ENCODE measurements at regions not wholly inside any gene's neighbourhood (a gene's known extent, or its start where the extent isn't known, plus 50 kb on each side); places are given as distances from the start of the nearest gene placed in this dataset.
"Not testable (repeated sequence)": the region's sequence is repeated elsewhere in the genome, so short reads cannot be mapped to it uniquely, and the experiment has no call there.

DNA sequence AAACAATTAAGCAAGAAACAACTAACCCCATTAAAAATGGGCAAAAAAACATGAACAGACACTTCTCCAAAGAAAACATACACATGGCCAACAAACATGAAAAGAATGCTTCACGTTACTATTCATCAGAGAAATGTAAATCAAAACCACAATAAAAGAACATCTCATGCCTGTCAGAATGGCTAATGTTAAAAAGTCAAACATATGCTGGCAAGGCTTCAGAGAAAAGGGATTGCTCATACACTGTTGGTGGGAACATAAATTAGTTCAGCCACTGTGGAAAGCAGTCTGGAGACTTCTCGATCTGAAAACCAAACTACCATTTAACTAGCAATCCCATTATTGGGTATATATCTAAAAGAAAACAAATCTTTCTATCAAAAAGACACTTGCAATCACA is 217.5 kb downstream of the TINAG start:
- Histone ChIP-seq H3K9me3 (ENCODE audit: control insufficient read depth in 2 of 2, insufficient read depth in 1 of 2, low read length in 1 of 2) (no peaks in the 10 kb centered on the region), H3K27ac (ENCODE audit: low read depth in 1 of 2, low read length in 1 of 2) (no peak overlapping the region), H3K4me1 (ENCODE audit: control insufficient read depth in 2 of 2, insufficient read depth in 2 of 2, low read length in 2 of 2) (no peaks in the 10 kb centered on the region), H3K4me3 (ENCODE audit: low read length in 2 of 2) (no peak overlapping the region), H3K27me3 (ENCODE audit: control insufficient read depth in 2 of 2, insufficient read depth in 1 of 2, low read length in 1 of 2) (no peaks in the 10 kb centered on the region), H3K36me3 (ENCODE audit: control insufficient read depth in 2 of 2, insufficient read depth in 2 of 2, low read length in 1 of 2) (no peaks in the 10 kb centered on the region)
- DNase-seq (ENCODE audit: low read depth in 6 of 9, low spot score in 9 of 9) = no peak
- 85% methylated on average over 2 of the region's 2 CpGs for WGBS

DNA sequence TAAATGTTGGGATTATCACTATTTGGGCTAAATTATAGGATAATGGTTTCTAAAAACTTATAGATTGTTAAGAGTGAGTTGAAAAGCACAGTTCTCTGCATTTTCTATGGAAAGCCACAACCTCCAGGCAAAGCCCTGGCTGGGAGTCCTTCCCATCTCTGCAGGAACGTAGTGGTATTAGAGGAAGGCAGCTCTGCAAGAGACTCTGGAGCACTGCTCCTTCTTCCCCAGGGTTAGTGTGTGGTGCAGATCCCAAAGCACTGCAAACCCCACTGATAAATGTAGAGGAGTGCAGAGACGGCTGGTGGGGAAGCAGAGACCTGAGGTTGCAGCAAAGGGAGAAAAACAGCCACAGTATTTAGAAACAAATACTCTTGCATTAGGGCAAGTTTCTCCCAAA is 225.3 kb downstream of the TINAG start:
- Histone ChIP-seq H3K27me3 (ENCODE audit: control insufficient read depth in 2 of 2, insufficient read depth in 1 of 2, low read length in 1 of 2) (no peaks in the 10 kb centered on the region), H3K4me3 (ENCODE audit: low read length in 2 of 2) (no peak overlapping the region)
- 61% methylated on average over 2 of the region's 2 CpGs for WGBS

DNA sequence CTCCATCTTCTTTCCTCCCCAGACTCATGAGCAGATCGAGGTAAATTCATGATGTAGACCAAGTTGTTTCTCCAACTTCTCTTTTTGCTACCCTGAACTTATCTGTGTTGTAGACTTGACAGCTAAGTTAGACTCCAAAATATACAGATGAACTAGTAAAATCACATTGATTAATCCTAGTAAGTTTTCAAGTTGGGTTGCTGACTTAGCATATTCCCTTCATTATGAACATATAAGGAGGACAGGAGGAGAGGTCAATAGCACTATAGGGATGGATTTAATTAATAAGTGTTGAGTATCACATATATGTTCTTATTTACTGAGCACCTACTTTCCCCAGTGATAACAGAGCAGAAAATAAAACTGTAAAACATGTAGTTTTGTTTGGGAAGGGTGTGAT is 227.3 kb downstream of the TINAG start:
- Histone ChIP-seq H3K4me3 (ENCODE audit: low read length in 2 of 2) (no peak overlapping the region), H3K27ac (ENCODE audit: low read depth in 1 of 2, low read length in 1 of 2) (no peak overlapping the region), H3K4me1 (ENCODE audit: control insufficient read depth in 2 of 2, insufficient read depth in 2 of 2, low read length in 2 of 2) (no peaks in the 10 kb centered on the region), H3K9me3 (ENCODE audit: control insufficient read depth in 2 of 2, insufficient read depth in 1 of 2, low read length in 1 of 2) (no peaks in the 10 kb centered on the region), H3K27me3 (ENCODE audit: control insufficient read depth in 2 of 2, insufficient read depth in 1 of 2, low read length in 1 of 2) (no peaks in the 10 kb centered on the region), H3K36me3 (ENCODE audit: control insufficient read depth in 2 of 2, insufficient read depth in 2 of 2, low read length in 1 of 2) (no peaks in the 10 kb centered on the region)
- DNase-seq (ENCODE audit: low read depth in 6 of 9, low spot score in 9 of 9) = no peak
- WGBS = 63% methylated on average over 1 of the region's 1 CpG

More for the DNA sequence above, 225.3 kb downstream of the TINAG start:
- Histone ChIP-seq H3K9me3 (ENCODE audit: control insufficient read depth in 2 of 2, insufficient read depth in 1 of 2, low read length in 1 of 2) (no peaks in the 10 kb centered on the region), H3K4me1 (ENCODE audit: control insufficient read depth in 2 of 2, insufficient read depth in 2 of 2, low read length in 2 of 2) (no peaks in the 10 kb centered on the region), H3K27ac (ENCODE audit: low read depth in 1 of 2, low read length in 1 of 2) (no peak overlapping the region), H3K36me3 (ENCODE audit: control insufficient read depth in 2 of 2, insufficient read depth in 2 of 2, low read length in 1 of 2) (no peaks in the 10 kb centered on the region)
- no peak for DNase-seq (ENCODE audit: low read depth in 6 of 9, low spot score in 9 of 9)

DNA sequence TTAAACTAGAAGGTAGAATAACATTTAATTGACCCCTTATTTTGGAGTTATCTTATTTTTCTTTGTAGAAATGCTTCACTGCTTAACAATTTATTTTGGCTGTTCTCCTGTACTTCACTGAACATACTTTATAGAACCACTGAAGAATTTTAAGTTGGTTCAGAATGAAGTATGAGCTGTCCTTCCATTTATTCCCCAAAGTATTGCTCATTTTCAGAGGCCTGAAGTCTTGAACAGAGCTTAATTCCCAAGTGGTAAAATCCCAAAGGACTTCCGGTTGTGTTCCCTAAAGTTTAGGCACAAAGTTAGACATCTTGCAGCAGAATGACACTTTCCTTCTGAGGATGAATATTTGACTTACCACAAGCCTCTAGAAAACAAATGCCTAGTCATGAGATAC is 233.3 kb downstream of the TINAG start:
- no peaks in the 10 kb centered on the region for H3K27me3 ChIP-seq (ENCODE audit: control insufficient read depth in 2 of 2, insufficient read depth in 1 of 2, low read length in 1 of 2)
- no peak overlapping the region for H3K27ac ChIP-seq (ENCODE audit: low read depth in 1 of 2, low read length in 1 of 2)
- DNase-seq (ENCODE audit: low read depth in 6 of 9, low spot score in 9 of 9) = no peak
- H3K4me1 ChIP-seq (ENCODE audit: control insufficient read depth in 2 of 2, insufficient read depth in 2 of 2, low read length in 2 of 2) = no peaks in the 10 kb centered on the region
- H3K36me3 ChIP-seq (ENCODE audit: control insufficient read depth in 2 of 2, insufficient read depth in 2 of 2, low read length in 1 of 2) = no peaks in the 10 kb centered on the region
- H3K4me3 ChIP-seq (ENCODE audit: low read length in 2 of 2) = no peak overlapping the region
- no peaks in the 10 kb centered on the region for H3K9me3 ChIP-seq (ENCODE audit: control insufficient read depth in 2 of 2, insufficient read depth in 1 of 2, low read length in 1 of 2)
- WGBS = 93% methylated on average over 1 of the region's 1 CpG

DNA sequence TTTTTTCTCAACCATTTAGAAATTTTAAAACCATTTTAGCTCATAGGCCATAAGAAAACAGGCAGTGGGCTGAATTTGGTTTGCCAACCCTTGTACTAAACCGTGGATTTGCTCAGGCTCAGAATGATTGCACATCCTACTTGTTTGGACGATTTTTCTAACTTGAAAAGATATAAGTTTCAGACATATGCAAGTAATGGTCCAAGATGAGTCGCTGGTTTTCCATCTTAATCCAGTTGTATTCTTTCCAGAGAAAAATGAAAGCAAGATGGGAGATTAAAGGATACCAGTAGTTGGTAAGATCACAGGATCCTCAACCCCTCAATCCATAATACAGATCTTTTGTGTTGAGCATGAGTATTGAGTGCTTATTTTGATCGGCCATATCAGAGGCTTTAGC is 250.9 kb downstream of the TINAG start:
- WGBS = 91% methylated on average over 4 of the region's 4 CpGs
- Histone ChIP-seq H3K4me1 (ENCODE audit: control insufficient read depth in 2 of 2, insufficient read depth in 2 of 2, low read length in 2 of 2) (no peaks in the 10 kb centered on the region), H3K36me3 (ENCODE audit: control insufficient read depth in 2 of 2, insufficient read depth in 2 of 2, low read length in 1 of 2) (no peaks in the 10 kb centered on the region), H3K4me3 (ENCODE audit: low read length in 2 of 2) (no peak overlapping the region), H3K27me3 (ENCODE audit: control insufficient read depth in 2 of 2, insufficient read depth in 1 of 2, low read length in 1 of 2) (no peaks in the 10 kb centered on the region), H3K27ac (ENCODE audit: low read depth in 1 of 2, low read length in 1 of 2) (no peak overlapping the region), H3K9me3 (ENCODE audit: control insufficient read depth in 2 of 2, insufficient read depth in 1 of 2, low read length in 1 of 2) (no peaks in the 10 kb centered on the region)
- no peak for DNase-seq (ENCODE audit: low read depth in 6 of 9, low spot score in 9 of 9)

DNA sequence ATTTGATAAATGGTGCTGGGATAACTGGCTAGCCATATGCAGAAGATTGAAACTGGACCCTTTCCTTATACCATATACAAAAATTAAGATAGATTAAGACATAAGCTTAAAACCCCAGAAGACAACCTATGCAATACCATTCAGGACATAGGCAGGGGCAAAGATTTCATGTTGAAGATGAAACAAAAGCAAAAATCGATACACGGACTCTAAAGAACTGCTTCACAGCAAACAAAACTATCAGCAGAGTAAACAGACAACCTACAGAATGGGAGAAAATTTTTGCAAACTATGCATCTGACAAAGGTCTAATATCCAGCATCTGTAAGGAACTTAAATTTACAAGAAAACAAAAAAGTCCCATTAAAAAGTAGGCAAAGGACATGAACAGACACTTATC is 255.9 kb downstream of the TINAG start:
- WGBS = 96% methylated on average over 2 of the region's 2 CpGs

DNA sequence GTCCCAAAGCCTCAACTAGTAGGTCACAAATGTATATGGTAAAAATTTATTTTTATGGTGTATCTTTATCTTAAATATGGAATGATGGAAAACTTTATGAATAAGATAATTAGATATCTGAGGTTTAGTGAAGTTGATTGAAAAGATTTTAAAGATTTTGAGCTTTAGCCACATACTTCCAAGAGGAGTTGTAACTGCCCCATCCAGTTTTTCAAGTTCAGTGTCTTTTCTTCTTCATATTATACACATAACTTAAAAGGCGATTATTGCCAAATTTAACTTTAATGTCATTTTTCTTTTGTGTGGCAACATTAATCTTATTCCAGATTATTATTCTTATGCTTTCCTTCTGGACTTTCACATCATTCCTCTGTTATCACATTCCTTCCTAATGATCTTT is 266.4 kb downstream of the TINAG start:
- H3K27ac ChIP-seq (ENCODE audit: low read depth in 1 of 2, low read length in 1 of 2) = no peak overlapping the region
- no peak for DNase-seq (ENCODE audit: low read depth in 6 of 9, low spot score in 9 of 9)
- H3K36me3 ChIP-seq (ENCODE audit: control insufficient read depth in 2 of 2, insufficient read depth in 2 of 2, low read length in 1 of 2) = no peaks in the 10 kb centered on the region
- no peaks in the 10 kb centered on the region for H3K27me3 ChIP-seq (ENCODE audit: control insufficient read depth in 2 of 2, insufficient read depth in 1 of 2, low read length in 1 of 2)
- H3K4me3 ChIP-seq (ENCODE audit: low read length in 2 of 2) = no peak overlapping the region
- no peaks in the 10 kb centered on the region for H3K9me3 ChIP-seq (ENCODE audit: control insufficient read depth in 2 of 2, insufficient read depth in 1 of 2, low read length in 1 of 2)
- 0% methylated on average over 1 of the region's 1 CpG for WGBS
- H3K4me1 ChIP-seq (ENCODE audit: control insufficient read depth in 2 of 2, insufficient read depth in 2 of 2, low read length in 2 of 2) = no peaks in the 10 kb centered on the region

More for the DNA sequence above, 255.9 kb downstream of the TINAG start:
- not testable (repeated sequence) for H3K27me3 ChIP-seq (ENCODE audit: control insufficient read depth in 2 of 2, insufficient read depth in 1 of 2, low read length in 1 of 2); H3K36me3 ChIP-seq (ENCODE audit: control insufficient read depth in 2 of 2, insufficient read depth in 2 of 2, low read length in 1 of 2); DNase-seq (ENCODE audit: low read depth in 6 of 9, low spot score in 9 of 9); H3K4me1 ChIP-seq (ENCODE audit: control insufficient read depth in 2 of 2, insufficient read depth in 2 of 2, low read length in 2 of 2); H3K27ac ChIP-seq (ENCODE audit: low read depth in 1 of 2, low read length in 1 of 2); H3K4me3 ChIP-seq (ENCODE audit: low read length in 2 of 2); H3K9me3 ChIP-seq (ENCODE audit: control insufficient read depth in 2 of 2, insufficient read depth in 1 of 2, low read length in 1 of 2)

DNA sequence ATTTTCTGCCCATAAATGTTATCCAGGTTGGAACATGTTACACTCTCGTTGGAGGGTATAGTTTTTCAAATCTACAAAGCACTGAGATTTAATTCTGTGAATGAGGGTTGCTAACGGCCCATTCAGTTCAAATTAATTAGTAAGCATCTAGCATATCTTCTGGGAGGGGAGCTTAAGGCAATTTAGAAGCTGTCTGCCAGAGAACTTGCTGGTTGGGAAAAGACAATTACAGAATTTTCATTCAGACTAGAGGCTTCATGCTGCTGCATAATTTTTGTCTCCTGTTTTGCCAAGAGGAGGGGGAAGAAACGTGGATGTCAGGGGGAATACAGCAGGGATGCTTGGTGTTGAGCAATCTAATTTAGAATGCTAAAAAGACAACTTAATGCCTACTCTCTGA is 268.3 kb upstream of the FAM83B start:
- Histone ChIP-seq H3K27me3 (ENCODE audit: control insufficient read depth in 2 of 2, insufficient read depth in 1 of 2, low read length in 1 of 2) (no peaks in the 10 kb centered on the region), H3K27ac (ENCODE audit: low read depth in 1 of 2, low read length in 1 of 2) (no peak overlapping the region), H3K4me3 (ENCODE audit: low read length in 2 of 2) (no peak overlapping the region), H3K4me1 (ENCODE audit: control insufficient read depth in 2 of 2, insufficient read depth in 2 of 2, low read length in 2 of 2) (no peaks in the 10 kb centered on the region), H3K9me3 (ENCODE audit: control insufficient read depth in 2 of 2, insufficient read depth in 1 of 2, low read length in 1 of 2) (no peaks in the 10 kb centered on the region), H3K36me3 (ENCODE audit: control insufficient read depth in 2 of 2, insufficient read depth in 2 of 2, low read length in 1 of 2) (no peaks in the 10 kb centered on the region)
- WGBS = 70% methylated on average over 3 of the region's 3 CpGs
- DNase-seq (ENCODE audit: low read depth in 6 of 9, low spot score in 9 of 9) = no peak

DNA sequence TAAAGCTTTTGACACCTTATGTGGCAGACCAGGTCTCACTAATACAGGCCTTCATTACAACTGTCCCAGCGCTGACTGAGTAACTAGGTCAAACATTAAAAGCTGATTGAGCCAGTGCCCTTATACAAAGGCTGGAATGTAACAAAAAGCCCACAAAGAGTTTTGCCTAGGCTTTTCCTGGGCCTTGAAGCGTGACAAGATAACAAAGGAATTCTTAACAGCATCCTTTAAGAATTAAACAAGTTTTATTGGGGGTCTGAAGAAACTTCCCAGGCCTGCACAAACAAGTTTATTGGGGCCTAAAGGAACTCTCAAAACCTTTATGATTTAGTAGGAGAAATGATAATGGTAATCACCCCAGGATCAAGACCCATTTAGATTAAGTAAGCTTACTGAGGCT is 267.6 kb upstream of the FAM83B start:
- Histone ChIP-seq H3K4me1 (ENCODE audit: control insufficient read depth in 2 of 2, insufficient read depth in 2 of 2, low read length in 2 of 2) (no peaks in the 10 kb centered on the region), H3K36me3 (ENCODE audit: control insufficient read depth in 2 of 2, insufficient read depth in 2 of 2, low read length in 1 of 2) (no peaks in the 10 kb centered on the region), H3K27ac (ENCODE audit: low read depth in 1 of 2, low read length in 1 of 2) (no peak overlapping the region), H3K27me3 (ENCODE audit: control insufficient read depth in 2 of 2, insufficient read depth in 1 of 2, low read length in 1 of 2) (no peaks in the 10 kb centered on the region), H3K4me3 (ENCODE audit: low read length in 2 of 2) (no peak overlapping the region), H3K9me3 (ENCODE audit: control insufficient read depth in 2 of 2, insufficient read depth in 1 of 2, low read length in 1 of 2) (no peaks in the 10 kb centered on the region)
- no peak for DNase-seq (ENCODE audit: low read depth in 6 of 9, low spot score in 9 of 9)
- WGBS = 82% methylated on average over 2 of the region's 2 CpGs

DNA sequence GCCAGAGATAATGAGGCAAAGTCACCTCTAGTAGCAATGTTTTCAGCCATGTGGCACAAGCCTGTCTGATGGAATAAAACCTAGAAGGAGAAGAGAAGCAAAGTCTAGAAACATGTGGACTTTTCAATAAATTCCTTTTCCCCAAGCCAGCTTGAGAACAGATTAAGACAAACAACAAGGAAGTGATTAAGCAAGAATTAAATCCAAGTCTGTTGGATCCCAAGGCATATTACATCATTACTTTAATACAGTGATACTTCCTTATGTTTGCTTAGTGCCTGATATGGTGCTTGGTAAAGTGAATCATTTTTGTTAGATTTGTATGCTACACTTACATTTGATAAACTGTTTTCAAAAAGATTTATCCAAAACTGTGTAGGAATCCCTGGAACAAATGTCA is 260.3 kb upstream of the FAM83B start:
- DNase-seq (ENCODE audit: low read depth in 6 of 9, low spot score in 9 of 9) = no peak
- Histone ChIP-seq H3K4me1 (ENCODE audit: control insufficient read depth in 2 of 2, insufficient read depth in 2 of 2, low read length in 2 of 2) (no peaks in the 10 kb centered on the region), H3K36me3 (ENCODE audit: control insufficient read depth in 2 of 2, insufficient read depth in 2 of 2, low read length in 1 of 2) (no peaks in the 10 kb centered on the region), H3K9me3 (ENCODE audit: control insufficient read depth in 2 of 2, insufficient read depth in 1 of 2, low read length in 1 of 2) (no peaks in the 10 kb centered on the region), H3K27me3 (ENCODE audit: control insufficient read depth in 2 of 2, insufficient read depth in 1 of 2, low read length in 1 of 2) (no peaks in the 10 kb centered on the region), H3K27ac (ENCODE audit: low read depth in 1 of 2, low read length in 1 of 2) (no peak overlapping the region), H3K4me3 (ENCODE audit: low read length in 2 of 2) (no peak overlapping the region)

All from thymus (tissue), 11 donors.